ENCODE measurements at regions not wholly inside any gene's neighbourhood (a gene's known extent, or its start where the extent isn't known, plus 50 kb on each side); places are given as distances from the start of the nearest gene placed in this dataset.

GRCh38 chr20:52429029-52429428 lies 237.4 kb upstream of the ZFP64 start:
- ATAC-seq (ENCODE audit: low read depth): no peak
- no peaks in the 10 kb centered on the region for H4K20me1 ChIP-seq (ENCODE audit: insufficient read depth, low read length)

More at GRCh38 chr20:52429029-52429428, 237.4 kb upstream of the ZFP64 start:
- DNase-seq: no peak
- Histone ChIP-seq H2BK20ac (ENCODE audit: low read depth, low read length) (no peak overlapping the region), H3K23ac (ENCODE audit: low read depth, low read length) (no peak overlapping the region), H3K4me2 (ENCODE audit: low read depth, low read length) (no peak overlapping the region), H3K18ac (ENCODE audit: low read depth, low read length) (no peak overlapping the region), H4K5ac (ENCODE audit: low read depth, low read length) (no peak overlapping the region), H3K9me1 (ENCODE audit: insufficient read depth, low read length) (0 out of 2 replicates have a peak, but pooled peaks cover 1% of the 10 kb centered on the region), H2AK9ac (replicated peaks; ENCODE audit: low read depth, low read length, poor library complexity) (no peak overlapping the region), H2BK15ac (ENCODE audit: low read depth, low read length) (no peak overlapping the region), H3K4me1 (ENCODE audit: control insufficient read depth, insufficient read depth, low read length) (no peaks in the 10 kb centered on the region), H2BK5ac (ENCODE audit: low read depth, low read length, poor library complexity, severe bottlenecking) (no peak overlapping the region), H2AK5ac (ENCODE audit: low read depth, low read length) (no peak overlapping the region), H2BK120ac (ENCODE audit: low read depth, low read length) (no peak overlapping the region), H3K9me3 (ENCODE audit: control insufficient read depth, insufficient read depth, low read length) (no peaks in the 10 kb centered on the region), H4K91ac (ENCODE audit: insufficient read depth, low read depth, low read length) (no peak overlapping the region), H3K14ac (replicated peaks; ENCODE audit: low read depth, low read length) (no peak overlapping the region), H3K56ac (ENCODE audit: extremely low read depth, insufficient read depth, low read length) (no peak overlapping the region), H3K9ac (ENCODE audit: low read depth, low read length) (no peak overlapping the region), H3K36me3 (ENCODE audit: control insufficient read depth, insufficient read depth, low read length) (no peaks in the 10 kb centered on the region), H3K27me3 (ENCODE audit: control insufficient read depth, insufficient read depth, low read length) (no peaks in the 10 kb centered on the region), H2AFZ (replicated peaks; ENCODE audit: low read length, poor library complexity) (no peak overlapping the region), H3K4me3 (ENCODE audit: insufficient read depth, low read depth, low read length) (no peak overlapping the region), H4K8ac (ENCODE audit: low read depth in 2 of 2, low read length in 2 of 2) (no peak overlapping the region), H3K27ac (ENCODE audit: insufficient read depth, low read length) (no peak overlapping the region), H3K4ac (ENCODE audit: low read depth, low read length) (no peak overlapping the region), H3K79me1 (ENCODE audit: low read depth in 1 of 2, low read length in 2 of 2) (no peaks in the 10 kb centered on the region)
- intact Hi-C loops (cut with micrococcal nuclease) (no loop called here), dilution Hi-C loops (cut with HindIII; ENCODE audit: low sequenced_read_pairs, unreplicated experiment) (no loop called here), in situ Hi-C loops (cut with MboI; ENCODE audit: low sequenced_read_pairs) (no loop called here)
- ChIA-PET POLR2A (ENCODE audit: unreplicated experiment) (no interaction called here), CTCF (no interaction called here)
- no TSS peak for BruUV-seq (replicated peaks)
- WGBS, 2 experiments (ENCODE audit: extremely low coverage in 2 of 2, insufficient read length in 1 of 2): 100% methylated on average over 1 of the region's 1 CpG; no CpG with 5 or more reads in 1 of the 2 experiments
- TF ChIP-seq RCOR1 (IDR thresholded peaks at IDR 0.05; ENCODE audit: insufficient replicate concordance, low read length): no peak
- TF ChIP-seq NFE2L2 (IDR thresholded peaks at IDR 0.05; ENCODE audit: low read depth, low read length): no peak
- no peak for TF ChIP-seq MAZ (IDR thresholded peaks at IDR 0.05; ENCODE audit: borderline replicate concordance, low read depth, low read length)
- TF ChIP-seq USF2 (IDR thresholded peaks at IDR 0.05; ENCODE audit: low read depth, low read length): no peak
- no peak for TF ChIP-seq CTCF (conservative IDR thresholded peaks at IDR 0.05; ENCODE audit: low read depth, low read length)
- no peak for TF ChIP-seq FOS (IDR thresholded peaks at IDR 0.05; ENCODE audit: low read depth, low read length)
- TF ChIP-seq POLR2A (IDR thresholded peaks at IDR 0.05; ENCODE audit: low read depth, low read length): no peak

Data from IMR-90 (cell line).